ENCODE measurements at regions not wholly inside any gene's neighbourhood (a gene's known extent, or its start where the extent isn't known, plus 50 kb on each side); places are given as distances from the start of the nearest gene placed in this dataset.

GRCh38 chr3:43162230-43163084, 56.6 kb upstream of the POMGNT2 start:
- TF ChIP-seq CTCF (IDR thresholded peaks at IDR 0.05) (peak; percentile 58), EZH2 (IDR thresholded peaks at IDR 0.05) (no peak), EZH2phosphoT487 (IDR thresholded peaks at IDR 0.05) (no peak)
